DND-41 (cell line): ENCODE measurements at regions not wholly inside any gene's neighbourhood (a gene's known extent, or its start where the extent isn't known, plus 50 kb on each side); places are given as distances from the start of the nearest gene placed in this dataset.

Experiments
- ATAC-seq: fragments of 200-7000 bp; cut with Tn5 transposase; 3 replicates; pipeline ENCODE4 v1.9.1; 2021; ENCODE audit warnings: low read depth; ENCODE audit not compliant: insufficient read depth
- DNase-seq: peaks from one replicate; pipeline ENCODE4 v3.0.0-alpha.2; 2020
- H2AFZ ChIP-seq: 2 replicates; pipeline ENCODE4 v1.6.0; 2012; ENCODE audit warnings: low read depth, low read length
- H3K27ac ChIP-seq: 2 replicates; pipeline ENCODE4 v1.5.1; 2012; ENCODE audit warnings: low read length, inconsistent platforms
- H3K27me3 ChIP-seq: fragments of 200-600 bp; sonication (generic); 2 replicates; pipeline ENCODE4 v1.6.0; 2012; ENCODE audit warnings: low read length, mild to moderate bottlenecking, inconsistent platforms; ENCODE audit not compliant: insufficient read depth, poor library complexity
- H3K36me3 ChIP-seq: 2 replicates; pipeline ENCODE4 v1.5.1; 2012; ENCODE audit warnings: low read length, inconsistent platforms; ENCODE audit not compliant: insufficient read depth
- H3K4me1 ChIP-seq: 2 replicates; pipeline ENCODE4 v1.5.1; 2012; ENCODE audit warnings: mild to moderate bottlenecking, low read length; ENCODE audit not compliant: insufficient read depth
- H3K4me2 ChIP-seq: 2 replicates; pipeline ENCODE4 v1.6.0; 2012; ENCODE audit warnings: mild to moderate bottlenecking, moderate library complexity, low read length, inconsistent platforms; ENCODE audit not compliant: insufficient read depth
- H3K4me3 ChIP-seq, 2 experiments: fragments of 200-600 bp in 1 of 2; shearing (Covaris generic) in 1 of 2; 2 replicates each; pipeline ENCODE4 v1.5.1; 2012 to 2016; ENCODE audit warnings: inconsistent platforms in 2 of 2, low read length in 2 of 2, mild to moderate bottlenecking in 2 of 2, low read depth in 1 of 2, moderate library complexity in 1 of 2
- H3K79me2 ChIP-seq: 2 replicates; pipeline ENCODE4 v1.6.0; 2012; ENCODE audit warnings: low read length, inconsistent platforms; ENCODE audit not compliant: insufficient read depth
- H3K9ac ChIP-seq: 2 replicates; pipeline ENCODE4 v1.6.0; 2012; ENCODE audit warnings: low read depth, mild to moderate bottlenecking, inconsistent platforms, low read length, moderate library complexity
- H3K9me3 ChIP-seq: 2 replicates; pipeline ENCODE4 v1.5.1; 2012; ENCODE audit warnings: low read length, moderate library complexity, mild to moderate bottlenecking, inconsistent platforms; ENCODE audit not compliant: insufficient read depth, severe bottlenecking
- H4K20me1 ChIP-seq: 2 replicates; pipeline ENCODE4 v1.6.0; 2012; ENCODE audit warnings: low read length; ENCODE audit not compliant: insufficient read depth
- CTCF ChIP-seq: IDR thresholded peaks from 2 replicates; pipeline ENCODE4 v1.5.1; 2012; ENCODE audit warnings: borderline replicate concordance, low read length, moderate library complexity, mild to moderate bottlenecking; ENCODE audit not compliant: poor library complexity, severe bottlenecking; ENCODE audit errors: extremely low read depth
- EZH2 ChIP-seq: IDR thresholded peaks from 3 replicates; pipeline ENCODE4 v1.6.1; 2012; ENCODE audit warnings: borderline replicate concordance, low read depth, mild to moderate bottlenecking, moderate library complexity, low read length, inconsistent platforms; ENCODE audit not compliant: severe bottlenecking

GRCh38 chr13:106649495-106649894 is 81.6 kb upstream of the ARGLU1 start:
- Histone ChIP-seq H3K4me2 (no peak overlapping the region), H3K36me3 (no peaks in the 10 kb centered on the region), H3K4me3 (no peak overlapping the region), H3K27me3 (no peaks in the 10 kb centered on the region), H3K9ac (no peak overlapping the region), H3K79me2 (no peaks in the 10 kb centered on the region), H3K9me3 (peaks cover 15% of the 10 kb centered on the region), H2AFZ (no peak overlapping the region), H3K27ac (no peak overlapping the region), H3K4me1 (no peaks in the 10 kb centered on the region), H4K20me1 (no peaks in the 10 kb centered on the region)
- DNase-seq (no peak), ATAC-seq (no peak)
- TF ChIP-seq CTCF (no peak), EZH2 (no peak)

- H3K4me3 ChIP-seq: no peak overlapping the region
- no peaks in the 10 kb centered on the region for H3K36me3 ChIP-seq
- TF ChIP-seq EZH2 (no peak), CTCF (no peak)
- no peaks in the 10 kb centered on the region for H3K79me2 ChIP-seq
- no peaks in the 10 kb centered on the region for H3K27me3 ChIP-seq
- no peaks in the 10 kb centered on the region for H3K4me1 ChIP-seq
- no peak overlapping the region for H2AFZ ChIP-seq
- no peak overlapping the region for H3K27ac ChIP-seq
- H3K9me3 ChIP-seq: no peaks in the 10 kb centered on the region
- no peak overlapping the region for H3K9ac ChIP-seq
- no peaks in the 10 kb centered on the region for H4K20me1 ChIP-seq
- DNase-seq (no peak), ATAC-seq (no peak)
- no peak overlapping the region for H3K4me2 ChIP-seq
Measured at GRCh38 chr13:106640515-106640914, 72.6 kb upstream of the ARGLU1 start.

GRCh38 chr13:106637519-106637918 is 69.6 kb upstream of the ARGLU1 start:
- no peak overlapping the region for H2AFZ ChIP-seq
- no peak for TF ChIP-seq EZH2
- TF ChIP-seq CTCF: no peak
- DNase-seq (no peak), ATAC-seq (no peak)
- H3K9ac ChIP-seq: no peak overlapping the region
- H3K27ac ChIP-seq: no peak overlapping the region
- H4K20me1 ChIP-seq: no peaks in the 10 kb centered on the region
- no peak overlapping the region for H3K4me2 ChIP-seq
- H3K79me2 ChIP-seq: no peaks in the 10 kb centered on the region
- H3K4me3 ChIP-seq: no peak overlapping the region
- no peaks in the 10 kb centered on the region for H3K36me3 ChIP-seq
- H3K4me1 ChIP-seq: no peaks in the 10 kb centered on the region
- no peaks in the 10 kb centered on the region for H3K9me3 ChIP-seq
- no peaks in the 10 kb centered on the region for H3K27me3 ChIP-seq

- Histone ChIP-seq H3K4me3 (no peak overlapping the region), H3K79me2 (no peaks in the 10 kb centered on the region), H3K9me3 (no peaks in the 10 kb centered on the region), H3K4me1 (no peaks in the 10 kb centered on the region), H2AFZ (no peak overlapping the region), H3K9ac (no peak overlapping the region), H3K27me3 (no peaks in the 10 kb centered on the region), H3K4me2 (no peak overlapping the region), H3K36me3 (no peaks in the 10 kb centered on the region), H4K20me1 (no peaks in the 10 kb centered on the region), H3K27ac (no peak overlapping the region)
- no peak for TF ChIP-seq CTCF
- TF ChIP-seq EZH2: no peak
- DNase-seq (no peak), ATAC-seq (no peak)
Measured at GRCh38 chr13:106636492-106636891, 68.6 kb upstream of the ARGLU1 start.
